Thoracic aorta (tissue), 2 donors: ENCODE measurements at regions not wholly inside any gene's neighbourhood (a gene's known extent, or its start where the extent isn't known, plus 50 kb on each side); places are given as distances from the start of the nearest gene placed in this dataset.

Experiments used
- ATAC-seq: fragments of 150-250 bp; one replicate; pipeline ENCODE4 v1.8.0; 2017; ENCODE audit warnings: low read depth; ENCODE audit not compliant: insufficient number of reproducible peaks, low FRiP score
- DNase-seq: peaks from one replicate; pipeline ENCODE4 v3.0.0-alpha.2; 2020; ENCODE audit warnings: low spot score
- H3K27ac ChIP-seq, 2 donors: fragments of 200-600 bp; sonication (generic); 1 replicate in 1 of 2; 2 replicates in 1 of 2; pipeline ENCODE4 v1.5.1; 2016; ENCODE audit warnings: mild to moderate bottlenecking in 2 of 2, moderate library complexity in 2 of 2
- H3K27me3 ChIP-seq: fragments of 200-600 bp; sonication (generic); replicated peaks from 2 replicates; pipeline ENCODE4 v1.6.0; 2016; ENCODE audit warnings: mild to moderate bottlenecking; ENCODE audit not compliant: insufficient read depth
- H3K36me3 ChIP-seq: fragments of 200-600 bp; sonication (generic); one replicate; pipeline ENCODE4 v1.5.1; 2016
- H3K4me1 ChIP-seq, 2 donors: fragments of 200-600 bp; sonication (generic); 1 replicate in 1 of 2; 2 replicates in 1 of 2; pipeline versions ENCODE4 v1.5.1 to v1.6.0; 2016; ENCODE audit warnings: low read depth in 2 of 2, mild to moderate bottlenecking in 1 of 2; ENCODE audit not compliant: control insufficient read depth in 1 of 2
- H3K4me3 ChIP-seq: fragments of 200-600 bp; sonication (generic); 2 replicates; pipeline ENCODE4 v1.5.1; 2016; ENCODE audit warnings: mild to moderate bottlenecking
- H3K9me3 ChIP-seq: fragments of 200-600 bp; sonication (generic); 2 replicates; pipeline ENCODE4 v1.5.1; 2016
- CTCF ChIP-seq: fragments of 200-600 bp; sonication (generic); IDR thresholded peaks from one replicate; pipeline ENCODE4 v1.5.1; 2019; ENCODE audit warnings: antibody characterized with exemption

- Histone ChIP-seq H3K27me3 (no peaks in the 10 kb centered on the region), H3K4me1 (no peaks in the 10 kb centered on the region), H3K36me3 (no peaks in the 10 kb centered on the region), H3K4me3 (no peak overlapping the region), H3K27ac (no peak overlapping the region), H3K9me3 (no peaks in the 10 kb centered on the region)
- ATAC-seq (no peak), DNase-seq (no peak)
- TF ChIP-seq CTCF = no peak
Measured at GRCh38 chr4:149965206-149965605, 113.0 kb upstream of the DCLK2 start.

- DNase-seq = no peak
- no peak for ATAC-seq
- no peak for TF ChIP-seq CTCF
- Histone ChIP-seq H3K27me3 (no peaks in the 10 kb centered on the region), H3K4me3 (no peak overlapping the region), H3K36me3 (no peaks in the 10 kb centered on the region), H3K4me1 (no peaks in the 10 kb centered on the region), H3K27ac (no peak overlapping the region), H3K9me3 (no peaks in the 10 kb centered on the region)
Measured at GRCh38 chr4:149972407-149972806, 105.8 kb upstream of the DCLK2 start.

- Histone ChIP-seq H3K4me3 (no peak overlapping the region), H3K36me3 (no peaks in the 10 kb centered on the region), H3K27me3 (no peaks in the 10 kb centered on the region), H3K27ac (no peak overlapping the region), H3K4me1 (no peaks in the 10 kb centered on the region), H3K9me3 (no peaks in the 10 kb centered on the region)
- DNase-seq (no peak), ATAC-seq (no peak)
- no peak for TF ChIP-seq CTCF
Measured at GRCh38 chr4:149973181-149973580, 105.1 kb upstream of the DCLK2 start.

- no peak for ATAC-seq
Measured at GRCh38 chr4:149975172-149975571, 103.1 kb upstream of the DCLK2 start.

GRCh38 chr4:149980121-149980682 lies 98.0 kb upstream of the DCLK2 start:
- no peak for TF ChIP-seq CTCF
- no peaks in the 10 kb centered on the region for H3K36me3 ChIP-seq
- DNase-seq = no peak
- no peaks in the 10 kb centered on the region for H3K9me3 ChIP-seq
- ATAC-seq = no peak
- H3K27me3 ChIP-seq = no peaks in the 10 kb centered on the region
- H3K27ac ChIP-seq = no peak overlapping the region
- no peak overlapping the region for H3K4me3 ChIP-seq
- H3K4me1 ChIP-seq = no peaks in the 10 kb centered on the region

More at GRCh38 chr4:149975172-149975571, 103.1 kb upstream of the DCLK2 start:
- no peak for TF ChIP-seq CTCF
- H3K27me3 ChIP-seq = no peaks in the 10 kb centered on the region
- no peaks in the 10 kb centered on the region for H3K9me3 ChIP-seq
- no peak overlapping the region for H3K4me3 ChIP-seq
- no peak overlapping the region for H3K27ac ChIP-seq
- H3K4me1 ChIP-seq = no peaks in the 10 kb centered on the region
- no peak for DNase-seq
- no peaks in the 10 kb centered on the region for H3K36me3 ChIP-seq
